GM23338 (cell line): ENCODE measurements at regions not wholly inside any gene's neighbourhood (a gene's known extent, or its start where the extent isn't known, plus 50 kb on each side); places are given as distances from the start of the nearest gene placed in this dataset.

Experiments used
- ATAC-seq: fragments of 200-7000 bp; cut with Tn5 transposase; 3 replicates; pipeline ENCODE4 v1.9.1; 2020
- DNase-seq: peaks from one replicate; pipeline ENCODE4 v3.0.0-alpha.2; 2015; ENCODE audit warnings: low spot score
- H2AFZ ChIP-seq: fragments of 200-600 bp; sonication (generic); 2 replicates; pipeline ENCODE4 v1.8.0; 2016; ENCODE audit warnings: antibody characterized with exemption, mild to moderate bottlenecking, moderate library complexity
- H3F3A ChIP-seq: fragments of 200-600 bp; sonication (generic); replicated peaks from 2 replicates; pipeline ENCODE4 v1.8.0; 2017; ENCODE audit warnings: antibody characterized with exemption, mixed run types, low read depth
- H3K27ac ChIP-seq: fragments of 200-600 bp; sonication (generic); 2 replicates; pipeline ENCODE4 v1.6.1; 2016; ENCODE audit warnings: low read depth
- H3K27me3 ChIP-seq: fragments of 200-600 bp; sonication (generic); 2 replicates; pipeline ENCODE4 v1.8.0; 2016; ENCODE audit warnings: mild to moderate bottlenecking, mixed run types, moderate library complexity; ENCODE audit not compliant: insufficient read depth
- H3K36me3 ChIP-seq: fragments of 200-600 bp; sonication (generic); 2 replicates; pipeline ENCODE4 v1.8.0; 2016; ENCODE audit warnings: mild to moderate bottlenecking; ENCODE audit not compliant: insufficient read depth
- H3K4me1 ChIP-seq: fragments of 200-600 bp; sonication (generic); 2 replicates; pipeline ENCODE4 v1.8.0; 2016; ENCODE audit warnings: mild to moderate bottlenecking, moderate library complexity; ENCODE audit not compliant: insufficient read depth
- H3K4me2 ChIP-seq: fragments of 200-600 bp; sonication (generic); 2 replicates; pipeline ENCODE4 v1.7.1; 2017; ENCODE audit warnings: mixed run types
- H3K4me3 ChIP-seq: fragments of 200-600 bp; sonication (generic); 2 replicates; pipeline ENCODE4 v1.6.1; 2016; ENCODE audit warnings: mixed run types
- H3K79me2 ChIP-seq: fragments of 200-600 bp; sonication (generic); replicated peaks from 2 replicates; pipeline ENCODE4 v1.8.0; 2017; ENCODE audit warnings: mild to moderate bottlenecking; ENCODE audit not compliant: insufficient read depth
- H3K9me2 ChIP-seq: fragments of 200-600 bp; sonication (generic); 2 replicates; pipeline ENCODE4 v1.8.0; 2017; ENCODE audit not compliant: insufficient read depth
- H4K20me1 ChIP-seq: fragments of 200-600 bp; sonication (generic); replicated peaks from 2 replicates; pipeline ENCODE4 v1.8.0; 2017; ENCODE audit warnings: mild to moderate bottlenecking; ENCODE audit not compliant: insufficient read depth
- H3K27ac Mint-ChIP-seq: 2 replicates; pipeline ENCODE4 v1.8.0; 2020; ENCODE audit warnings: inconsistent platforms, mild to moderate bottlenecking, moderate library complexity, mixed read lengths
- H3K27me3 Mint-ChIP-seq: 3 replicates; pipeline ENCODE4 v1.8.0; 2022; ENCODE audit warnings: low read depth, mild to moderate bottlenecking, moderate library complexity, mixed read lengths, inconsistent platforms; ENCODE audit not compliant: insufficient read depth, poor library complexity
- H3K36me3 Mint-ChIP-seq: 3 replicates; pipeline ENCODE4 v1.8.0; 2021; ENCODE audit warnings: low read depth, mild to moderate bottlenecking, inconsistent platforms, moderate library complexity, mixed read lengths
- H3K4me1 Mint-ChIP-seq: 3 replicates; pipeline ENCODE4 v1.8.0; 2020; ENCODE audit warnings: mild to moderate bottlenecking, inconsistent platforms, mixed read lengths
- H3K4me3 Mint-ChIP-seq: 3 replicates; pipeline ENCODE4 v1.8.0; 2021; ENCODE audit warnings: moderate library complexity, mild to moderate bottlenecking, inconsistent platforms, mixed read lengths
- H3K9me3 Mint-ChIP-seq: 3 replicates; pipeline ENCODE4 v1.8.0; 2020; ENCODE audit warnings: moderate library complexity, mild to moderate bottlenecking, inconsistent platforms, mixed read lengths
- CREB1 ChIP-seq: fragments of 250-450 bp; sonication (Bioruptor Pico); IDR thresholded peaks from 2 replicates; pipeline ENCODE4 v1.5.0; 2020; ENCODE audit warnings: low read depth, mild to moderate bottlenecking, moderate library complexity
- EZH2 ChIP-seq: fragments of 200-600 bp; sonication (generic); IDR thresholded peaks from one replicate; pipeline ENCODE4 v1.8.0; 2017; ENCODE audit warnings: antibody characterized with exemption, mild to moderate bottlenecking, low read depth; ENCODE audit not compliant: unreplicated experiment
- EZH2phosphoT487 ChIP-seq: fragments of 200-600 bp; sonication (generic); IDR thresholded peaks from one replicate; pipeline ENCODE4 v1.8.1; 2018; ENCODE audit warnings: antibody characterized with exemption; ENCODE audit not compliant: unreplicated experiment
- NANOG ChIP-seq: IDR thresholded peaks from 2 replicates; pipeline ENCODE4 v1.6.1; 2016; ENCODE audit warnings: antibody characterized with exemption, borderline replicate concordance
- POLR2AphosphoS5 ChIP-seq: IDR thresholded peaks from 2 replicates; pipeline ENCODE4 v1.6.1; 2016; ENCODE audit warnings: antibody characterized with exemption, low read depth
- STAT1 ChIP-seq: IDR thresholded peaks from one replicate; pipeline ENCODE4 v1.6.1; 2016; ENCODE audit warnings: antibody characterized with exemption; ENCODE audit not compliant: unreplicated experiment
- ZNF114 ChIP-seq: fragments of 250-450 bp; sonication (Bioruptor Pico); IDR thresholded peaks from 2 replicates; pipeline ENCODE4 v1.5.0; 2020; ENCODE audit warnings: mild to moderate bottlenecking, moderate library complexity
- ZNF331 ChIP-seq: fragments of 250-450 bp; sonication (Bioruptor Pico); IDR thresholded peaks from 2 replicates; pipeline ENCODE4 v1.5.0; 2020; ENCODE audit warnings: low read depth, mild to moderate bottlenecking, moderate library complexity
- TF ChIP-seq, protein P1 (sequence below): IDR thresholded peaks from 2 replicates; pipeline ENCODE4 v1.6.1; 2016; ENCODE audit warnings: antibody characterized with exemption
- TF ChIP-seq, protein P2 (sequence below): fragments of 250-450 bp; sonication (Bioruptor Pico); IDR thresholded peaks from 2 replicates; pipeline ENCODE4 v1.5.0; 2020; ENCODE audit warnings: mild to moderate bottlenecking, moderate library complexity
- TF ChIP-seq, protein P3 (sequence below): IDR thresholded peaks from one replicate; pipeline ENCODE4 v1.6.1; 2018; ENCODE audit warnings: antibody characterized with exemption; ENCODE audit not compliant: unreplicated experiment

DNA sequence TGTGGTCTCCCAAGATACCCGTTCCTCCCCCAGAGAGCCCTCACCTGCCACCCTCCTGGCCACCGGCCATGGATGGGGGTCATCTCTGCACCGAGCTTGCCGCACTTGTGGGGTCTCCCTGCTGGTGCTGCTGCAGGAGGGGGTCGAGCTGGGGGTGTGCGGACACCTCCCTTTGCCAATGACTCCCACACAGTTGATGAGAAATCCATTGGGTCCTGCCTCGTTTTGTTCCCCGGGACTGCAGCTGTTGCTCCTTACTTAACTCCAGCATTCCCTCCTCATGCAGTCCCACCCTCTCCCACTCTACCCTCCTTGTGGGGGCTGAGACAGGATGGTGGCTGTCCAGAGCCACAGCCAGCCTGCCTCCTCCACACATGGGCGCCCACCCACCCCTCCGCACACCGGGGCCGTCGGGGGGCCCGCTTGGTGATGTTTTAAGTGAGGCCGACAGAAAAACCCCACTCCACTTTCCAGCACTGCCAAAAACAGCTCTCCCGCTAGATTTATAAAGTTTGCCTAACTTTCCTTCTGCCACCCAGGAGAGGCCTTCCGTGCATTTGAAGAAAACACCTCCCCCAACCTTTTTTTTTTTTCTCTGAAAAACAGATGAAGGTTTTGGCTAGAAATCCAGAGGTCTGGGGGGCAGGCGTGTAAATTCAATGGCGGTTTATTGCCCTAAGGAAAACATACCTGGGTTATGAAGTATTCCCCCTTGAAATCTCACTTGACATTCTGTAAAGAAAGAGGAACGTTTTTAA is 53.5 kb upstream of the APCDD1L start:
- Histone ChIP-seq H3K4me1 (no peaks in the 10 kb centered on the region), H3K4me3 (no peak overlapping the region), H2AFZ (0 out of 2 replicates have a peak overlapping the region, but pooled peaks have one; percentile 59), H3K36me3 (no peaks in the 10 kb centered on the region), H3F3A (no peaks in the 10 kb centered on the region), H3K4me2 (no peak overlapping the region), H4K20me1 (no peaks in the 10 kb centered on the region), H3K79me2 (no peaks in the 10 kb centered on the region), H3K27me3 (no peaks in the 10 kb centered on the region), H3K27ac (no peak overlapping the region), H3K9me2 (no peaks in the 10 kb centered on the region)
- TF ChIP-seq CREB1 (CRISPR knock-in tag) (no peak), NANOG (no peak)
- H3K27me3 Mint-ChIP-seq: no peaks in the 10 kb centered on the region
- no peak overlapping the region for H3K27ac Mint-ChIP-seq
- no peak for DNase-seq
- ATAC-seq: no peak
- no peaks in the 10 kb centered on the region for H3K36me3 Mint-ChIP-seq
- no peak overlapping the region for H3K4me3 Mint-ChIP-seq
- H3K4me1 Mint-ChIP-seq: peaks cover 9% of the 10 kb centered on the region; the same call in 2 of the 3 replicates
- H3K9me3 Mint-ChIP-seq: peaks cover 1% of the 10 kb centered on the region; the same call in 1 of the 3 replicates

DNA sequence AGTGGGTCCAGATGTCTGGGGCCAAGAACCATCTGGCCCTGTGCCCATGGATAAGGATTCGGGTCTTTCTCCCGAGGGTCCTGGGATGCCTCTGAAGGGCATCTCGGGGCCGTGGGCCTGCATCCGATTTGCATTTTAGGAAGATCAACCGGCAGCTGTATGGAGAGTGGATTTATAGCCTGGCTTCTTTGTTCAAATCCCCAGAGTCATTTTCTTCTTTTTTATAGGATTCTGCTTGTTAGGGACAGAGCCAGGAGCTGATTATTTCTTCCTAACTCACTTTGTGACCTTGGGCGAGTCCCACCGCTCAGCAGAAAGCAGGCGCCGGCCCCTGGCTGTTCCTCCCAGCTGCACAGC is 52.9 kb upstream of the APCDD1L start:
- Histone ChIP-seq H2AFZ (0 out of 2 replicates have a peak overlapping the region, but pooled peaks have one; percentile 59), H3K79me2 (no peaks in the 10 kb centered on the region), H4K20me1 (no peaks in the 10 kb centered on the region), H3K27me3 (no peaks in the 10 kb centered on the region), H3K4me1 (no peaks in the 10 kb centered on the region), H3K9me2 (no peaks in the 10 kb centered on the region), H3K4me3 (no peak overlapping the region), H3K4me2 (no peak overlapping the region), H3K27ac (no peak overlapping the region), H3F3A (no peaks in the 10 kb centered on the region), H3K36me3 (no peaks in the 10 kb centered on the region)
- no peak for ATAC-seq
- DNase-seq: no peak
- Mint-ChIP-seq H3K36me3 (no peaks in the 10 kb centered on the region), H3K4me1 (peaks cover 9% of the 10 kb centered on the region; the same call in 2 of the 3 replicates), H3K9me3 (peaks cover 5% of the 10 kb centered on the region; the same call in 1 of the 3 replicates), H3K27ac (no peak overlapping the region), H3K4me3 (no peak overlapping the region), H3K27me3 (no peaks in the 10 kb centered on the region)
- TF ChIP-seq, protein P1, sequence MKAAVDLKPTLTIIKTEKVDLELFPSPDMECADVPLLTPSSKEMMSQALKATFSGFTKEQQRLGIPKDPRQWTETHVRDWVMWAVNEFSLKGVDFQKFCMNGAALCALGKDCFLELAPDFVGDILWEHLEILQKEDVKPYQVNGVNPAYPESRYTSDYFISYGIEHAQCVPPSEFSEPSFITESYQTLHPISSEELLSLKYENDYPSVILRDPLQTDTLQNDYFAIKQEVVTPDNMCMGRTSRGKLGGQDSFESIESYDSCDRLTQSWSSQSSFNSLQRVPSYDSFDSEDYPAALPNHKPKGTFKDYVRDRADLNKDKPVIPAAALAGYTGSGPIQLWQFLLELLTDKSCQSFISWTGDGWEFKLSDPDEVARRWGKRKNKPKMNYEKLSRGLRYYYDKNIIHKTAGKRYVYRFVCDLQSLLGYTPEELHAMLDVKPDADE: no peak
- TF ChIP-seq NANOG: no peak
- TF ChIP-seq, protein P2, sequence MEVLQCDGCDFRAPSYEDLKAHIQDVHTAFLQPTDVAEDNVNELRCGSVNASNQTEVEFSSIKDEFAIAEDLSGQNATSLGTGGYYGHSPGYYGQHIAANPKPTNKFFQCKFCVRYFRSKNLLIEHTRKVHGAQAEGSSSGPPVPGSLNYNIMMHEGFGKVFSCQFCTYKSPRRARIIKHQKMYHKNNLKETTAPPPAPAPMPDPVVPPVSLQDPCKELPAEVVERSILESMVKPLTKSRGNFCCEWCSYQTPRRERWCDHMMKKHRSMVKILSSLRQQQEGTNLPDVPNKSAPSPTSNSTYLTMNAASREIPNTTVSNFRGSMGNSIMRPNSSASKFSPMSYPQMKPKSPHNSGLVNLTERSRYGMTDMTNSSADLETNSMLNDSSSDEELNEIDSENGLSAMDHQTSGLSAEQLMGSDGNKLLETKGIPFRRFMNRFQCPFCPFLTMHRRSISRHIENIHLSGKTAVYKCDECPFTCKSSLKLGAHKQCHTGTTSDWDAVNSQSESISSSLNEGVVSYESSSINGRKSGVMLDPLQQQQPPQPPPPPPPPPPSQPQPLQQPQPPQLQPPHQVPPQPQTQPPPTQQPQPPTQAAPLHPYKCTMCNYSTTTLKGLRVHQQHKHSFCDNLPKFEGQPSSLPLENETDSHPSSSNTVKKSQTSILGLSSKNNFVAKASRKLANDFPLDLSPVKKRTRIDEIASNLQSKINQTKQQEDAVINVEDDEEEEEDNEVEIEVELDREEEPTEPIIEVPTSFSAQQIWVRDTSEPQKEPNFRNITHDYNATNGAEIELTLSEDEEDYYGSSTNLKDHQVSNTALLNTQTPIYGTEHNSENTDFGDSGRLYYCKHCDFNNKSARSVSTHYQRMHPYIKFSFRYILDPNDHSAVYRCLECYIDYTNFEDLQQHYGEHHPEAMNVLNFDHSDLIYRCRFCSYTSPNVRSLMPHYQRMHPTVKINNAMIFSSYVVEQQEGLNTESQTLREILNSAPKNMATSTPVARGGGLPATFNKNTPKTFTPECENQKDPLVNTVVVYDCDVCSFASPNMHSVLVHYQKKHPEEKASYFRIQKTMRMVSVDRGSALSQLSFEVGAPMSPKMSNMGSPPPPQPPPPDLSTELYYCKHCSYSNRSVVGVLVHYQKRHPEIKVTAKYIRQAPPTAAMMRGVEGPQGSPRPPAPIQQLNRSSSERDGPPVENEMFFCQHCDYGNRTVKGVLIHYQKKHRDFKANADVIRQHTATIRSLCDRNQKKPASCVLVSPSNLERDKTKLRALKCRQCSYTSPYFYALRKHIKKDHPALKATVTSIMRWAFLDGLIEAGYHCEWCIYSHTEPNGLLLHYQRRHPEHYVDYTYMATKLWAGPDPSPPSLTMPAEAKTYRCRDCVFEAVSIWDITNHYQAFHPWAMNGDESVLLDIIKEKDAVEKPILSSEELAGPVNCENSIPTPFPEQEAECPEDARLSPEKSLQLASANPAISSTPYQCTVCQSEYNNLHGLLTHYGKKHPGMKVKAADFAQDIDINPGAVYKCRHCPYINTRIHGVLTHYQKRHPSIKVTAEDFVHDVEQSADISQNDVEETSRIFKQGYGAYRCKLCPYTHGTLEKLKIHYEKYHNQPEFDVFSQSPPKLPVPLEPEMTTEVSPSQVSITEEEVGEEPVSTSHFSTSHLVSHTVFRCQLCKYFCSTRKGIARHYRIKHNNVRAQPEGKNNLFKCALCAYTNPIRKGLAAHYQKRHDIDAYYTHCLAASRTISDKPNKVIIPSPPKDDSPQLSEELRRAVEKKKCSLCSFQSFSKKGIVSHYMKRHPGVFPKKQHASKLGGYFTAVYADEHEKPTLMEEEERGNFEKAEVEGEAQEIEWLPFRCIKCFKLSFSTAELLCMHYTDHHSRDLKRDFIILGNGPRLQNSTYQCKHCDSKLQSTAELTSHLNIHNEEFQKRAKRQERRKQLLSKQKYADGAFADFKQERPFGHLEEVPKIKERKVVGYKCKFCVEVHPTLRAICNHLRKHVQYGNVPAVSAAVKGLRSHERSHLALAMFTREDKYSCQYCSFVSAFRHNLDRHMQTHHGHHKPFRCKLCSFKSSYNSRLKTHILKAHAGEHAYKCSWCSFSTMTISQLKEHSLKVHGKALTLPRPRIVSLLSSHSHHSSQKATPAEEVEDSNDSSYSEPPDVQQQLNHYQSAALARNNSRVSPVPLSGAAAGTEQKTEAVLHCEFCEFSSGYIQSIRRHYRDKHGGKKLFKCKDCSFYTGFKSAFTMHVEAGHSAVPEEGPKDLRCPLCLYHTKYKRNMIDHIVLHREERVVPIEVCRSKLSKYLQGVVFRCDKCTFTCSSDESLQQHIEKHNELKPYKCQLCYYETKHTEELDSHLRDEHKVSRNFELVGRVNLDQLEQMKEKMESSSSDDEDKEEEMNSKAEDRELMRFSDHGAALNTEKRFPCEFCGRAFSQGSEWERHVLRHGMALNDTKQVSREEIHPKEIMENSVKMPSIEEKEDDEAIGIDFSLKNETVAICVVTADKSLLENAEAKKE (CRISPR knock-in tag): no peak
- TF ChIP-seq EZH2: no peak
- TF ChIP-seq, protein P3, sequence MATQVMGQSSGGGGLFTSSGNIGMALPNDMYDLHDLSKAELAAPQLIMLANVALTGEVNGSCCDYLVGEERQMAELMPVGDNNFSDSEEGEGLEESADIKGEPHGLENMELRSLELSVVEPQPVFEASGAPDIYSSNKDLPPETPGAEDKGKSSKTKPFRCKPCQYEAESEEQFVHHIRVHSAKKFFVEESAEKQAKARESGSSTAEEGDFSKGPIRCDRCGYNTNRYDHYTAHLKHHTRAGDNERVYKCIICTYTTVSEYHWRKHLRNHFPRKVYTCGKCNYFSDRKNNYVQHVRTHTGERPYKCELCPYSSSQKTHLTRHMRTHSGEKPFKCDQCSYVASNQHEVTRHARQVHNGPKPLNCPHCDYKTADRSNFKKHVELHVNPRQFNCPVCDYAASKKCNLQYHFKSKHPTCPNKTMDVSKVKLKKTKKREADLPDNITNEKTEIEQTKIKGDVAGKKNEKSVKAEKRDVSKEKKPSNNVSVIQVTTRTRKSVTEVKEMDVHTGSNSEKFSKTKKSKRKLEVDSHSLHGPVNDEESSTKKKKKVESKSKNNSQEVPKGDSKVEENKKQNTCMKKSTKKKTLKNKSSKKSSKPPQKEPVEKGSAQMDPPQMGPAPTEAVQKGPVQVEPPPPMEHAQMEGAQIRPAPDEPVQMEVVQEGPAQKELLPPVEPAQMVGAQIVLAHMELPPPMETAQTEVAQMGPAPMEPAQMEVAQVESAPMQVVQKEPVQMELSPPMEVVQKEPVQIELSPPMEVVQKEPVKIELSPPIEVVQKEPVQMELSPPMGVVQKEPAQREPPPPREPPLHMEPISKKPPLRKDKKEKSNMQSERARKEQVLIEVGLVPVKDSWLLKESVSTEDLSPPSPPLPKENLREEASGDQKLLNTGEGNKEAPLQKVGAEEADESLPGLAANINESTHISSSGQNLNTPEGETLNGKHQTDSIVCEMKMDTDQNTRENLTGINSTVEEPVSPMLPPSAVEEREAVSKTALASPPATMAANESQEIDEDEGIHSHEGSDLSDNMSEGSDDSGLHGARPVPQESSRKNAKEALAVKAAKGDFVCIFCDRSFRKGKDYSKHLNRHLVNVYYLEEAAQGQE: no peak
- no peak for TF ChIP-seq ZNF114 (CRISPR knock-in tag)
- no peak for TF ChIP-seq CREB1 (CRISPR knock-in tag)
- TF ChIP-seq ZNF331: no peak
- no peak for TF ChIP-seq STAT1
- TF ChIP-seq EZH2phosphoT487: no peak
- TF ChIP-seq POLR2AphosphoS5: no peak
